HepG2 (cell line): ENCODE measurements at regions not wholly inside any gene's neighbourhood (a gene's known extent, or its start where the extent isn't known, plus 50 kb on each side); places are given as distances from the start of the nearest gene placed in this dataset.

ENCODE experiments used
- CREB1 ChIP-seq, 2 experiments: fragments of 450-650 bp in 1 of 2; IDR thresholded peaks; 2 replicates each; pipeline ENCODE4 v1.6.1; 2016 to 2017; ENCODE audit warnings: control low read depth in 1 of 2, mild to moderate bottlenecking in 1 of 2, missing compliant biosample characterization in 1 of 2, missing genetic modification characterization in 1 of 2
- CTCF ChIP-seq: sonication (generic); formaldehyde crosslinking; IDR thresholded peaks from 2 replicates; pipeline ENCODE4 v1.5.0; 2020; ENCODE audit warnings: mild to moderate bottlenecking, missing genetic modification reagents, moderate library complexity
- MXI1 ChIP-seq: IDR thresholded peaks from 3 replicates; pipeline ENCODE4 v1.6.1; 2012; ENCODE audit warnings: low read depth, low read length, inconsistent platforms, borderline replicate concordance
- NFE2L1 ChIP-seq: sonication (generic); formaldehyde crosslinking; IDR thresholded peaks from 2 replicates; pipeline ENCODE4 v1.4.0; 2020; ENCODE audit warnings: missing genetic modification reagents, mild to moderate bottlenecking, borderline replicate concordance
- POLR2A ChIP-seq, 2 experiments: IDR thresholded peaks; 2 replicates each; pipeline ENCODE4 v1.6.1; 2011; ENCODE audit warnings: low read depth in 2 of 2, low read length in 2 of 2, mild to moderate bottlenecking in 1 of 2, moderate library complexity in 1 of 2; ENCODE audit not compliant: insufficient read depth in 1 of 2
- RARA ChIP-seq: IDR thresholded peaks from 2 replicates; pipeline ENCODE4 v1.6.1; 2016; ENCODE audit warnings: missing genetic modification reagents, missing compliant biosample characterization
- SMAD1 ChIP-seq: sonication (generic); formaldehyde crosslinking; IDR thresholded peaks from 2 replicates; pipeline ENCODE4 v1.4.0; 2020; ENCODE audit warnings: missing genetic modification reagents, low read depth, mild to moderate bottlenecking, borderline replicate concordance
- SP1 ChIP-seq, 2 experiments: fragments of 450-650 bp in 1 of 2; sonication (generic) in 1 of 2; formaldehyde crosslinking in 1 of 2; IDR thresholded peaks; 2 replicates each; pipeline versions ENCODE4 v1.4.0 to v1.6.1; 2016 to 2020; ENCODE audit warnings: missing genetic modification reagents in 1 of 2

- TF ChIP-seq MXI1 (no peak), CTCF (CRISPR knock-in tag) (no peak), NFE2L1 (CRISPR knock-in tag) (no peak), RARA (no peak), SP1 (IDR thresholded peaks at IDR 0.05) (no peak), SP1 (CRISPR knock-in tag; IDR thresholded peaks at IDR 0.05) (no peak), CREB1 (IDR thresholded peaks at IDR 0.05) (no peak), CREB1 (CRISPR knock-in tag; IDR thresholded peaks at IDR 0.05) (no peak), SMAD1 (CRISPR knock-in tag) (no peak), POLR2A (IDR thresholded peaks at IDR 0.05; ENCODE audit: insufficient read depth in 1 of 2, low read depth in 2 of 2, low read length in 2 of 2) (no peak)
Measured at GRCh38 chr10:76695069-76695468, 942.5 kb downstream of the KCNMA1 start.
